ENCODE measurements at regions not wholly inside any gene's neighbourhood (a gene's known extent, or its start where the extent isn't known, plus 50 kb on each side); places are given as distances from the start of the nearest gene placed in this dataset.

DNA sequence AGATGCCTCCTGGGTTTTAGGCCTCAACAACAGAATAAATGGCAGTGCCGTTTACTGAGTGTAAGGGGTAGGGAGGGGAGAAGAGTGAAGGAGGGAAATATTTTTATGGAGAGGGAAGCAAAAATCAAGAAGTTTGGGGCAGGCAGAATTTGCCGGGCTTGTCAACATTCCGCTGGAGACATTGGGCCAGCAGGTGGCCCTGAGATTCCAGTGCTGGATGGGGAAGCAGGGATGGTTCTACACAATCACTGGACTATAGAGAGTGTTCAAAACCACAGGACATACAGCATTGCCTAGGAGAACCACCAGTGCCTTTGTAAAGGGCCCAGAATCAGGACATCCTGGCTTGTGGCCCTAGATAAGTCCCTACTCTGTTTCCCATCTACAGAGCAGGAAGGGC is 598.6 kb upstream of the MGMT start:
- no peak for DNase-seq (ENCODE audit: low read depth)
- no peak for TF ChIP-seq CTCF (IDR thresholded peaks at IDR 0.05; ENCODE audit: insufficient read depth, low read length, severe bottlenecking)
- Histone ChIP-seq H3K36me3 (ENCODE audit: control insufficient read depth, insufficient read depth, low read length) (no peaks in the 10 kb centered on the region), H3K27me3 (ENCODE audit: control insufficient read depth, insufficient read depth, low read length) (no peaks in the 10 kb centered on the region), H3K4me3 (ENCODE audit: low read depth, low read length) (no peak overlapping the region)
- no peak for FAIRE-seq

GRCh38 chr10:128869101-128869749 is 597.8 kb upstream of the MGMT start:
- no peak for TF ChIP-seq CTCF (IDR thresholded peaks at IDR 0.05; ENCODE audit: insufficient read depth, low read length, severe bottlenecking)
- Histone ChIP-seq H3K27me3 (ENCODE audit: control insufficient read depth, insufficient read depth, low read length) (no peaks in the 10 kb centered on the region), H3K36me3 (ENCODE audit: control insufficient read depth, insufficient read depth, low read length) (no peaks in the 10 kb centered on the region), H3K4me3 (ENCODE audit: low read depth, low read length) (no peak overlapping the region)
- FAIRE-seq (no peak), DNase-seq (ENCODE audit: low read depth) (no peak)

DNA sequence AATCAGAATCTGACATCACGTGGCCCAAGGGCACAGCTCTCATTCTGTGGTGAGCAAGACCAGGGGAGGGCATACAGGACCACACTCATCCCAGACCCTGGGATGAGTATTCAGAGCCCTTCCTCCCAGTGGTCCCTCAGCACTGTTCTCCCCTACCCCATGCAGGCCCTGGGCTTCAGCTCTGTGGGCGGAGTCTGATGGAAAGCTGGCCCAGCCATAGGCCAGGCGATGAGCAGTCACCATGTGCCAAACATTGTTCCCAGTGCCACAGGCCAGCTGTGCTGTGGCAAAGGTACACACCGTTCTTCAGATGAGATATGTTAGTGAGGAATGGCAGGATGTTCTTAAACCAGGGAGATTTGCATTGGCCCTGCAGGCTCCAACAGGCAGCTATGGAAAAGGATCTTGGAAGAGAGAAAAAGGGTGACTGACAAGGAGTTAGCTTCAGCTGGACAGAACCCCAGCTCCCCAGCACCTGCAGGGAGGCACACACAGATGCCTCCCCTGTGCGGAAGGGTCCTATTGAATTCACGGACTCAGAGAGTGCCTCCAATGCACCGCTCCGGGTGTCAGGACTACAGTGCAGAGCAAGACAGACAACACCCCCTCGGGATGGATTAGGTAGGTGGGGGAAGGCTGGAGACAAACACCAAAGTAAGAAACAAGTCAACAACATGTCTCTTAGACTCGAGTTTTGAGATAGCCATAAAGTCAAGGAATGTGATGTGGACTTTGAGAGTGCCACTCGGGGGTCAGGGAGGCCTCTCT is 596.0 kb upstream of the MGMT start:
- H3K36me3 ChIP-seq (ENCODE audit: control insufficient read depth, insufficient read depth, low read length): no peaks in the 10 kb centered on the region
- H3K27me3 ChIP-seq (ENCODE audit: control insufficient read depth, insufficient read depth, low read length): no peaks in the 10 kb centered on the region
- no peak for DNase-seq (ENCODE audit: low read depth)
- no peak for TF ChIP-seq CTCF (IDR thresholded peaks at IDR 0.05; ENCODE audit: insufficient read depth, low read length, severe bottlenecking)
- no peak for FAIRE-seq
- H3K4me3 ChIP-seq (ENCODE audit: low read depth, low read length): no peak overlapping the region

DNA sequence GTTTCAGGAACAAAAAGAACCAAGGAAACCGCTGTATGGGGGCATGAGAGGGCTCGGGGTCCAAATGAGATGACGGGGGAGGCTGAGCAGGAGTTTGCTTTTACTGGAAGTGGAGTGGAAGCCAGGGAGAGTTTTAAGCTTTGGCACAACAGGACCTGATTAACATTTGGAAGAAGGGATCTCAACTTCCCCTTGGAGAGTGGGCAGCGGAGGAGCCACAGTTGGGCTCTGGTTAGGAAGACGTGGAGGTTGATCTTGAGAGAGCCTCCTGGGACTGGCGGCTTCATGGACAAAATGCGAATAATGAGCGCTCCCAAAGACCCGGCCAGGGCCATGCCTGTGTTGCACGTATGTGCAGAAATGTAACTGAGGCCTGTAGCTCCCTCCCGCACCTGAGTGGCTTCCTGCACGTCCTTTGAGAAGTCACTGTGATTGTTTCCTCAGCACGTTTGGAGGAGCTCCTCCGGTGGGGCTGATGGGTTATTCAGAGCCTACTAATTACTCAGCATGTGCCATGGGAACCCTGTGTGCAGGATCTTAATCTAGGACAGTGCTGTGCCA is 595.3 kb upstream of the MGMT start:
- TF ChIP-seq CTCF (IDR thresholded peaks at IDR 0.05; ENCODE audit: insufficient read depth, low read length, severe bottlenecking): no peak
- no peak for FAIRE-seq
- Histone ChIP-seq H3K4me3 (ENCODE audit: low read depth, low read length) (no peak overlapping the region), H3K36me3 (ENCODE audit: control insufficient read depth, insufficient read depth, low read length) (no peaks in the 10 kb centered on the region), H3K27me3 (ENCODE audit: control insufficient read depth, insufficient read depth, low read length) (no peaks in the 10 kb centered on the region)
- no peak for DNase-seq (ENCODE audit: low read depth)

GRCh38 chr10:128873411-128874054 is 593.5 kb upstream of the MGMT start:
- no peak overlapping the region for H3K4me3 ChIP-seq (ENCODE audit: low read depth, low read length)
- no peaks in the 10 kb centered on the region for H3K36me3 ChIP-seq (ENCODE audit: control insufficient read depth, insufficient read depth, low read length)
- no peaks in the 10 kb centered on the region for H3K27me3 ChIP-seq (ENCODE audit: control insufficient read depth, insufficient read depth, low read length)
- no peak for TF ChIP-seq CTCF (IDR thresholded peaks at IDR 0.05; ENCODE audit: insufficient read depth, low read length, severe bottlenecking)
- DNase-seq (ENCODE audit: low read depth) (no peak), FAIRE-seq (no peak)

Data from bronchial epithelial cell (primary cell).